Esophagus squamous epithelium (tissue), 4 donors: ENCODE measurements at regions not wholly inside any gene's neighbourhood (a gene's known extent, or its start where the extent isn't known, plus 50 kb on each side); places are given as distances from the start of the nearest gene placed in this dataset.

ENCODE experiments used
- CTCF ChIP-seq, 6 experiments: fragments of 450-650 bp in 4 of 6; fragments of 200-600 bp in 2 of 6; sonication (generic) in 2 of 6; IDR thresholded peaks; one replicate each; pipeline ENCODE4 v1.5.1; 2016 to 2019; ENCODE audit warnings: antibody characterized with exemption in 6 of 6, mild to moderate bottlenecking in 4 of 6, moderate library complexity in 4 of 6
- POLR2A ChIP-seq, 4 donors: fragments of 450-650 bp; IDR thresholded peaks; one replicate each; pipeline ENCODE4 v1.6.1; 2017; ENCODE audit warnings: antibody characterized with exemption in 4 of 4, mild to moderate bottlenecking in 4 of 4, moderate library complexity in 3 of 4

- TF ChIP-seq CTCF (IDR thresholded peaks at IDR 0.05) (no peak), POLR2A (IDR thresholded peaks at IDR 0.05) (no peak)
Observed at GRCh38 chr4:187059895-187060294, 336.2 kb upstream of the FAT1 start.
